ENCODE measurements at regions not wholly inside any gene's neighbourhood (a gene's known extent, or its start where the extent isn't known, plus 50 kb on each side); places are given as distances from the start of the nearest gene placed in this dataset.

- DNase-seq, result no peak
These were observed 521.7 kb downstream of the EPM2A start for GRCh38 chr6:145213614-145214013.

GRCh38 chr6:145214570-145214969 lies 520.8 kb downstream of the EPM2A start:
- DNase-seq, result peak in 1 of 2 experiments; percentile 54

DNA sequence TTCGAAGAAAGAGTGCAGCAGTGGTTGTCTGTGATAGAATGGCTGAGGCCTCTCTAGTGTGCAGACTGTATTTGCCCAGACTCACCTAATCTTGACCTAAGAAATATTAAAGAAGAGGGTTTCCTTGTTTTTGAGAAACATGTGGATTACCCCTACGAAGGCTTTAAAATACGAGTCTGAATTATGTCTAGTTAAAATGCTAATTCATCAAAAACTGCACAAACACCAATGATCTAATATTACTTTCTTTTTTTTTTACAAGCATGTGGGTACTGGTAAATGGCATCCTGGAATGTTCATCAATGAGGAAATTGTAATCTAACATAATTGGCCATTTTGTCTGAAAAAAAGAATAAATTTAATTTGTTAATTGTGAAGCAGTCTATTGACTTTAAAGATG lies 510.9 kb downstream of the EPM2A start:
- DNase-seq, result no peak

GRCh38 chr6:145225500-145225899 lies 509.8 kb downstream of the EPM2A start:
- DNase-seq, result no peak

- DNase-seq, result no peak
These were observed 507.7 kb downstream of the EPM2A start for GRCh38 chr6:145227593-145227992.

- DNase-seq, result no peak
These were observed 506.2 kb downstream of the EPM2A start for GRCh38 chr6:145228962-145229582.

DNA sequence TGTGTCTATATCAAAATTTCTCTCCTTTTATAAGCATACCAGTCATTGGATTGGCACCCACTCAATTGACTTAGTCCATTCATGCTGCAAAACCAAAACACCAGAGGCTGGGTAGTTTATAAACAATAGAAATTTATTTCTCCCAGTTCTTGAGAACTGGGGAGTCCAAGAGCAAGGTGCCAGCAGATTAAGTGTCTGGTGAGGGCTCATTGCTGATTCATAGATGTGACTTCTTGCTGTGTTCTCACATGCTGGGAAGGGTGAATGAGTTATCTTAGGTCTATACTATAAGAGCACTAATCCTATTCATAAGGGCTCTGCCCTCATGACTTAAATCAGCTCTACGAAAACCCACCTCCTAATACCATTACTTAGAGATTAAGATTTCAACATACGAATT lies 501.4 kb downstream of the EPM2A start:
- DNase-seq, result no peak

GRCh38 chr6:145235207-145235606 lies 500.1 kb downstream of the EPM2A start:
- no peak for DNase-seq

DNA sequence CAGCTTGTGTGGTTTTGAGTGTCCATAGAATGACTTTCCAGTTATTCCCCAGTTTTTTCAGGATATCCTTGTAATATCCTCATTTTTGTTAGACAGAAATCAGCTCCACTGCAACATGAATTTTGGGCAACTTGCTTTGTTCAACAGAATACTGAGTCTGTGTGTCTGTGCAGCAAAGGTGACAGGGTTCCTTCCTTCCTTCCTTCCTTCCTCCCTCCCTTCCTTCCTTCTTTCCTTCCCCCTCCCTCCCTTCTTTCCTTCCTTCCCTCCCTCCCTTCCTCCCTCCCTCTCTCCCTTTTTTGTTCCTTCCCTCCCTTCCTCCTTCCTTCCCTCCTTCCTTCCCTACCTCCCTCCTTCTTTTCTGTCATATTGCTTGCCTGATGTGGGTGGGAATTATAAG lies 496.5 kb downstream of the EPM2A start:
- DNase-seq, result no peak

GRCh38 chr6:145241039-145241438 lies 494.3 kb downstream of the EPM2A start:
- DNase-seq, result no peak

GRCh38 chr6:145241721-145242120 lies 493.6 kb downstream of the EPM2A start:
- DNase-seq, result no peak

DNA sequence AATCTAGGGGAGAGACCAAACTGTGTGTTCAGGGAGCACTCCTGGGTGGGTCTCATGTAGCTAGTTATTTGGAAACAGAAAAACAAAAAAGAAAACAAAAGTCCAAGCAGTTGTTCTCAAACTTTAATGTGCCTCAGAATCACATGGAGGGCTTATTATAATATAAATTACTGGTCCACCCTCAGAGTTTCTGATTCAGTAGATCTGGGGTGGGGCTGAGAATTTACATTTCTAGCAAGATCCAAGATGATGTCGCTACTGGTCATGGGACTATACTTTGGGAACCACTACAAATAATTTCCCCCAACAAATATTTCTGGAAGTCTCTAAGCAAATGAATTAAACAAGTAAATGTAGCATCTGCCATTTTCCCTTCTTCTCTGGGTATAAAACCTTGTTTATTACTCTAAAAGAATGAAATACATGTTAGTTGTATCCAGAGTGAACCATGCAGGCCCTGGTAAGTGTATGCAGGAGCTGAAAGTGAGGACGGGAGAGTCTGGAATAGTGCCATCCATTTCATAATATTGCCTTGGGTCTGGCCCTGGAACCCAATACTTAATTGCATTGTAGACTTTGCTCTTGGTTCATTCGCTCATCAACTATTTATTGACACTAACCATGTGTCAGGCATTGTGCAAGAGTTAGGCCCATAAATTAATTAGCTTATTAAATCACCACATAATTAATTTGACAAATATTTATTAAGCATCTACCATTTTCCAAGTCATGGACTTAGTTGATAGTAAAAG lies 490.8 kb downstream of the EPM2A start:
- no peak for DNase-seq

GRCh38 chr6:145245119-145245518 lies 490.2 kb downstream of the EPM2A start:
- DNase-seq, result no peak

DNA sequence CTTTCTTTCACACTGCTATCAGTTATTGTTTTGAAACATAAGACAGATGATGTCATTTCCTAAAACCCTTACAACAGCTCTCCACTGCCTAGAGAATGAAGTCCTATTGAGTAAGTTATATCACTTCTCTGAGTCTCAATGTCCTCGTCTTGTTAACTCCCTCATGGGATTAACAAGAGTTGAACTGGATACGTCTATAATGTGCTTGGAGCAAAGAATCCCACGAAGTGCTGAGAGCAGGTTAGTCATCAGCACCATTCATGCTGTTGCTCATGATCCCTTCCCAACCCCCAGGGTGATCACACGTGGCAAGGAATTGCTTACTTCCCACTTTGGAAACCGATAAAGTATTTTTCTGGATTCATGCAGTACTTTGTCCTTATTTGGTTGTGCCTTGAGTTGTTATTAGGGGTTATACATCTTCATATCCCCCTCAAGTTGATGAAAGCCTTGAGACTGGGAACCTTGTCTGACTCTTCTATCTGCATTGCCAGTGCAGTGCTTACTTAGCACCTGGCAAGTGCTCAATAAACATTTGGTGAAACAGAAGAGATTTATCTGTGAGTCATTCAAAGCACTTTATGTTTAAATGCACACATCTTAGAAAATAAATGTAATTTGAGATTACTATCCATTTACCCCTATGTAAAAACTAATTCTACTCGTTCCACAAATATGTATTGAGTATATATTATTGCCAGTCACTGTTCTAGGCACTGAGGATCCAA lies 487.5 kb downstream of the EPM2A start:
- no peak for DNase-seq

GRCh38 chr6:145250436-145250835 lies 484.9 kb downstream of the EPM2A start:
- no peak for DNase-seq

DNA sequence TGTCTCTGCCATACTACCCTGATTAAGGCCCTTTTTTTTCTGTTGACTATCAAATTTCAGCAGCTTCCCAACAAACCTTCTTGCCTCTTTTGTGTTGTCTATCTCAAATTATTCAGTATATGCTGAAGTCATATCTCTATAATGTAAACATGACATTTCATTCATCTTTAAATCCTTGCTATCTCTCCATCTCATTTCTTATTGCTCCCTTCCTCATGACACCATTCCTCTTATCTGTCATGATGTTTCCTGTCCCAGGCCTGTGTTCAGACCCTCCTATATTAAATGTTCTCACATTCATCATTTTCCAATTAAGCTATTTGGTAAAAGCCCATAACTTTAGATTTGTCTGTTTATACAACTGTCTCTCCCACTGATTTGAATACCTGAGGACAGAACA lies 482.6 kb downstream of the EPM2A start:
- no peak for DNase-seq

- DNase-seq, result no peak
These were observed 480.5 kb downstream of the EPM2A start for GRCh38 chr6:145254649-145255401.

DNA sequence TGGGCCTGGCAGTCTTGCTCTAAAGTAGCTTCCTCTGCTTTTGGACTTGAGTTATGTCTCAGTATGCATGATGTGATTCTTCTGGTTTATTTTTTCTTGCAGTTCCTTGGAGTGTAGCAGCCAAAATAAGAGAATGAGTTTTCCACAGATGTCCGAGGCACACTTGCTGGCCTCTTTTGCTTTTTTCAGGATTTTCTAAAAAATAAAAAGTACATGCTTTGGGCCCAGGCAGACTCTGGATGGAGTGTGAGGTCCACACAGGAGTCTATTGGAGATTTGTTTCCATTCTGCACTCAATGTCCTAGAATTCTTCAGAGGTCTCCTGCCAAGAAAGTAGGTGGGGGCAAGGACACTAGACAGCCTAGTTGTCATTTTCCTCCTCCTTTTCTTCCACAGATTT lies 477.6 kb downstream of the EPM2A start:
- DNase-seq, result no peak

GRCh38 chr6:145258122-145258521 lies 477.2 kb downstream of the EPM2A start:
- DNase-seq, result no peak

GRCh38 chr6:145260484-145261175 lies 474.7 kb downstream of the EPM2A start:
- no peak for DNase-seq

DNA sequence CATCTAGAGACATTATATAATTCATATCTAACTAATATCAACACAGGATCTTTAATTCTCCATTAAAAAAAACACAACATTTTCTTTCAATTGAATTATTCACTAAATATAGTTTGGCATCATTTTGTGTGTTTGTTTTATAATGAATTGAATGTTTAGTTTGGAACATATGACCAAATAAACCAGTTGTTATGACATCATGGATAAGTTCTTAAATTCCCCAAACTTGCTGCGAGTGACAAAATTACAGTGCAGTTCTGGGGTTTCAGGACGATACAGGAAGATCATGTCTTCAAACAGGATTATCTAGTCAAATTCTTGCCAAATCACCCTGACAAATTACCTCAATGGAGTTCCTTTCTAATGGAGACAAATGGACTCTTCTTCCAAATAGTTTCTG lies 473.6 kb downstream of the EPM2A start:
- no peak for DNase-seq

DNA sequence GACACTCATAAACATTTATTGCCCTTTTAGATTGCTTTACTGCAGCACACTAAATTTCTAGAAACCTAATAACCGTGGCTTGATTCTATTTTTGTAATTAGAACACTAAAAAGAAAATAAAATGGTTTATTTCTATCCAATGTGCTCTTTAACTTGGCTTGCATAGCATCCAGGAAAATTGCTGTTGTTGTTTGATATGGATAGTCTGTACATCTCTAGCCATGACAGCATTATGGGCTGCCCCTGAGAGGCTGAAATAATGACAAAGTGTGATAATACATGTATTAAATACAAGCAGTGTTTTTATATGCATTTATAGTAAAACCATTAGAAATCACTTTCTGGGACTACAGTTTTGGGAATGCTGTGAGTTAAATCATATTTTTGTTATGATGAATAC lies 472.5 kb downstream of the EPM2A start:
- no peak for DNase-seq

DNA sequence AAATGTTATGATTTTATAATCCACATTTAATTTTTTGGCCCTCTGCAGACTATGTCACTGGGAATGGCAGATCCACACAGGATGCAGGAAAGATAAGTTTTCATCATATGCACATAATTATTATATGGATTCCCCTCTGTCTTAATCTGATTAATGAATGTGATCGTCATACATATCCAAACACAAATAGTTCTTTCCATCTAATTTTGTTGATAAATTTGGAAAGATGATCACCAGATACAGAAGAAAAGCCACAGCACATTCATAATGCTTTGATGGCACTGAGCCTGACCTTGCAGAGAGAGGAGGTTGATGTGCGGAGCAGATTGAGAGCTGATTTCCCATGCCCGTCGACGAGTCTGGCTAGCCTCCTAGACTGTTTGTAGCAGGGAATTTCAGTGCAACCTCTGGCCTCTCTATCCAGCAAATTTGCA lies 471.5 kb downstream of the EPM2A start:
- peak in 1 of 2 experiments; percentile 10 for DNase-seq
